Body of pancreas (tissue), 4 donors: ENCODE measurements at regions not wholly inside any gene's neighbourhood (a gene's known extent, or its start where the extent isn't known, plus 50 kb on each side); places are given as distances from the start of the nearest gene placed in this dataset.

Experiments
- POLR2A ChIP-seq, 3 donors: fragments of 450-650 bp; IDR thresholded peaks; one replicate each; pipeline ENCODE4 v1.6.1; 2016; ENCODE audit warnings: antibody characterized with exemption in 3 of 3, mild to moderate bottlenecking in 2 of 3
- TF ChIP-seq, protein P1 (sequence below), 7 experiments: fragments of 450-650 bp in 4 of 7; fragments of 200-600 bp in 3 of 7; sonication (generic) in 3 of 7; IDR thresholded peaks; one replicate each; pipeline ENCODE4 v1.5.1; 2016 to 2019; ENCODE audit warnings: antibody characterized with exemption in 7 of 7

GRCh38 chr6:82704045-82704444 lies 340.4 kb downstream of the TPBG start:
- TF ChIP-seq, protein P1, sequence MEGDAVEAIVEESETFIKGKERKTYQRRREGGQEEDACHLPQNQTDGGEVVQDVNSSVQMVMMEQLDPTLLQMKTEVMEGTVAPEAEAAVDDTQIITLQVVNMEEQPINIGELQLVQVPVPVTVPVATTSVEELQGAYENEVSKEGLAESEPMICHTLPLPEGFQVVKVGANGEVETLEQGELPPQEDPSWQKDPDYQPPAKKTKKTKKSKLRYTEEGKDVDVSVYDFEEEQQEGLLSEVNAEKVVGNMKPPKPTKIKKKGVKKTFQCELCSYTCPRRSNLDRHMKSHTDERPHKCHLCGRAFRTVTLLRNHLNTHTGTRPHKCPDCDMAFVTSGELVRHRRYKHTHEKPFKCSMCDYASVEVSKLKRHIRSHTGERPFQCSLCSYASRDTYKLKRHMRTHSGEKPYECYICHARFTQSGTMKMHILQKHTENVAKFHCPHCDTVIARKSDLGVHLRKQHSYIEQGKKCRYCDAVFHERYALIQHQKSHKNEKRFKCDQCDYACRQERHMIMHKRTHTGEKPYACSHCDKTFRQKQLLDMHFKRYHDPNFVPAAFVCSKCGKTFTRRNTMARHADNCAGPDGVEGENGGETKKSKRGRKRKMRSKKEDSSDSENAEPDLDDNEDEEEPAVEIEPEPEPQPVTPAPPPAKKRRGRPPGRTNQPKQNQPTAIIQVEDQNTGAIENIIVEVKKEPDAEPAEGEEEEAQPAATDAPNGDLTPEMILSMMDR (IDR thresholded peaks at IDR 0.05): no peak
- TF ChIP-seq POLR2A (IDR thresholded peaks at IDR 0.05): no peak
